DMS 273 (cell line): ENCODE measurements at regions not wholly inside any gene's neighbourhood (a gene's known extent, or its start where the extent isn't known, plus 50 kb on each side); places are given as distances from the start of the nearest gene placed in this dataset.
"Not testable (repeated sequence)": the region's sequence is repeated elsewhere in the genome, so short reads cannot be mapped to it uniquely, and the experiment has no call there.

Experiments
- DNase-seq: peaks from one replicate; lab custom pipeline; 2025; ENCODE audit not compliant: unreplicated experiment; lab: John Stamatoyannopoulos, UW

DNA sequence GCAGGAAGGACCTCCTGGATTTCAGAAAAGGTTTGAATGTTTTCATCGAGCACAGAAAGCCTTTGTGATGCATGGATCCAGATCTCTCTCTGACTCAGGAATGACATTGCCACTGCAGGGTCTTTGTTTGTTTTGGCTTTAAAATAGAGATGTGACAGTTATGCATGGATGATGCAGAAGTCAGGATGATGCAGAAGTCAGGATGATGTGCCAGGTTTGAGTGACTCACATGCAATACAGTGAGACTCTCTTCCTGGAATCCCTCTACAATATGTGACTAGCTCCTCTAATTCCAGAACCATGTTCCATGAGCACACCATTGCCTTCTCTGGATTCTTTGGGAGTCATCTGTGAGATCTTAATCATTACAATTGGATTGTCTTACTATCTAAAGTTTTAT lies 177.9 kb upstream of the RAB6C start:
- no peak for DNase-seq

DNA sequence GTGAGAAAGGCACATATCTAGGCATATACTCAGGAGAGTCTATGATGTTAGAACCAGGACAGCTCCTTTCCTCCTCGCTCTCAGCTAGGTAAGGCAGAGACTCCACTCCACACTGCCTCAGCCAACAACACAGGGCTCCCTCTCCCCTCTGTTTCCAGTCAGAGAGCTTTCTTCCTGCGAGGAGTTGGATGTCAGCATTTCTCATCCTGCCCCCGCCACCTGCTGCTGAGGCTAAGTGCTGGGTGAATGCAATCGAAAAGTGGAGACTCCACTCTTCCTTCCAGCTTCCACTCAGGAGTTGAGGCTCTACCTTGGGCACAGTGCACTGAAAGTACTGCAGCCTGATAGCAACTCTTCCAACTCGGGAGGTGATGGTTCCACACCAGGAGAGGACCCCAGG lies 177.2 kb upstream of the RAB6C start:
- DNase-seq = no peak

GRCh38 chr2:129803032-129803431 lies 176.4 kb upstream of the RAB6C start:
- peak; percentile 57 for DNase-seq

- no peak for DNase-seq
Measured at GRCh38 chr2:129803871-129804270, 175.6 kb upstream of the RAB6C start.

DNA sequence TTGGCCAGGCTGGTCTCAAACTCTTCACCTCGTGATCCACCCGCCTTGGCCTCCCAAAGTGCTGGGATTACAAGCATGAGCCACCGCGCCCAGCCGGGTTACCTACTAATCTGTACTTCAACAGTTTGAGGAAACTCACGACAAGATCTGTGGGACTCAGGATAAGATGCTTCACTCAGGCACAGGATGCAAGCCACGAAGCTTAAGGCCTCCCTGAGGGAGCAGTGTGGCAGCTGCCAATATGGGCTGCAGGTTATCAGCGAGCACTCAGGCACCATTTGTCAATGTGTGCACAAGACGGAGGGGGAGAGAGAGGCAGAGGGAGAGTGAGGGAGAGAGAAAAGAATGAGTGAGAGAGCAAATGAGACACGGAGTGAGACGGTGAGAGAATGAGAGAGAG lies 173.6 kb upstream of the RAB6C start:
- no peak for DNase-seq

- DNase-seq = no peak
Measured at GRCh38 chr2:129806317-129806716, 173.1 kb upstream of the RAB6C start.

DNA sequence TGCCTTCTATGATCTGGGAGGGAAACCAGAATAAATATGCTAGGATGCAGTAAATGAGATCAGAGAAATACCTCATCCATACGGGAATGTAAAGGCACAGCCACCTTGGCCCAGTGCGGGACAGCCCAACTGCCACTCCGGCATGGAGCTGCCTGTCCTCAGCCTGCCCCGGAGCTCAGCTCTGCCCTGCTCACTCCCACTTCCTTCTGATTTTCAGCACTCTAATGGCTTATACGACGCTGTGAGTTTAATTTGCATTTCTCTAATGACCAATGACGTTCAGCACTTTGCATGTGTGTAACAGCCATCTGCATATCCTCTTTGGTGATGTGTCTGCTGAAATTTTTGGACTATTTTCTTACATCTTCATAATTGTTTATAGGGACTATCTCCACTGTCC lies 172.5 kb upstream of the RAB6C start:
- no peak for DNase-seq

GRCh38 chr2:129807642-129808338 lies 171.7 kb upstream of the RAB6C start:
- DNase-seq = not testable (repeated sequence)

GRCh38 chr2:129810521-129810920 lies 168.9 kb upstream of the RAB6C start:
- no peak for DNase-seq

DNA sequence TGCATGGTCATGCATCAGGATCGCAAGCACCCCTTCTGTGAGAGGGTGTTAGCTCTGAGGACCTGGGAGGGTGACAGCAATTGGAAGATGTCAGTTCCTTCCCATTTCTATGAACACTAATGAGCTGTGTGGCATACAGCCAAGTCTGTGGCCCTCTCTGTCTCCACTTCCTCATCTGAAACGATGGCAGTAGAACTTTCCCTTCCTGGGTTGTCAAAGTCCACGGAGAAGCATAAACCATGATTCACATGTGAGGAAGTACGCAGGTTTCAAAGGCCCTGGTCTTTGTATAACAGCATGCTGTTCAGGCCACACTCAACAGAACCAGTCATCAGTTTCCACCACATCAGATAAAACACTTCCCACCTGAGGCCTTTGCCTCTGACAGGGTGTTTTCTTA lies 167.4 kb upstream of the RAB6C start:
- DNase-seq = no peak

DNA sequence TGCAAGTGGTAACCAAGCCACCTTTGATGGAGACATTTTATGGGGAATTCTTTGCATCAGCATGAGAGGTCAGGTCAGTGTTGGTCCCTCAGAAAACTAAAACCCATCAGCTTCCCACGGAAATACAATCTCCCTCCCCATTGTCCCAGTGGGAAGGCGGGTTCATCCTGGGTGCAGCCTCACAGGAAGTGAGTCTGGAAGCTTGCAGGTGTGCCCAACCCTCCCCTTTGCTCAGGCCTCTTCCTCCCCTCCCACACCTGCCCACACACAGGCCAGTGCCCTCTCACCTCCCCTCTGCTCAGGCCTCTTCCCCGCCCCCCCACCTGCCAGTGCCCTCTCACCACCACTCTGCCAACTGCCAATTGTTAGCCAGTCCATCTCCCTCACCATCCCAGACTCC lies 166.8 kb upstream of the RAB6C start:
- DNase-seq = no peak

DNA sequence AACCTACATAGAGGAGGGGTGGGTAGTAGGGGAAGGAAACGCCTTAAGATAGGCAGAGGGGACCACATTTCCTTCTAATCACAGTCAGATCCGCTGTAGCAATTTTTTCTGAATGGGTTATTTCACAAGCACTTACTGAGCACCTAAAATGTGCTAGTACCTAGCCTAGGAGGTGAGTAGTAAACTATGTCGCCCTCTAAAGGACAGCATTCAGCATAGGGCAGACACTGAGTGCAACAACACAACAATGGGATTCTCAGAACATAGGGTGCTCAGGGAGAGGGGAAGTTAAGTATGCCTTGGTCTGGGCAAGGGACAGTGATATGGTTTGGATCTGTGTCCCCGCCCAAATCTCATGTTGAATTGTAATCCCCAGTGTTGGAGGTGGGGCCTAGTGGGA lies 166.1 kb upstream of the RAB6C start:
- peak; percentile 9 for DNase-seq

GRCh38 chr2:129816813-129817574 lies 162.5 kb upstream of the RAB6C start:
- DNase-seq = no peak

DNA sequence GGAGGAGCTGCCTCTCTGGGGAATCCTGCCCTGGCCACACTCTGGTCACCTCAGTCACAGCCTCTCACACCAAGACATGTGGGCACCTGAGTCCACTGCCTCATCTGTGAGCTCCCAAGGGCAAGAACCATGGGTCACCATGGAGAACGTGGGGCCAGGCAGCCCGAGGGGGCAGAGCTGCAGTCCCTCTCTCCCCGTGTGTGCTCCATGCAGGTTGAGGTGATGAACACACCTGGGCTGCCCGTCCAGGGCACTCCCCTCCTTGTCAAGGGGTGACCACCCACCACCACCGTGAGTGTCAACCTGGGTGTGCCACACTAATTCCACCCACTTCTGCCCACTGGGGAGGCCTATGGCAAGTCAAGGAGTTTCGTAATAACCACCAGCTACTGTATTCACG lies 159.6 kb upstream of the RAB6C start:
- DNase-seq = no peak

GRCh38 chr2:129820908-129821307 lies 158.6 kb upstream of the RAB6C start:
- DNase-seq = no peak

DNA sequence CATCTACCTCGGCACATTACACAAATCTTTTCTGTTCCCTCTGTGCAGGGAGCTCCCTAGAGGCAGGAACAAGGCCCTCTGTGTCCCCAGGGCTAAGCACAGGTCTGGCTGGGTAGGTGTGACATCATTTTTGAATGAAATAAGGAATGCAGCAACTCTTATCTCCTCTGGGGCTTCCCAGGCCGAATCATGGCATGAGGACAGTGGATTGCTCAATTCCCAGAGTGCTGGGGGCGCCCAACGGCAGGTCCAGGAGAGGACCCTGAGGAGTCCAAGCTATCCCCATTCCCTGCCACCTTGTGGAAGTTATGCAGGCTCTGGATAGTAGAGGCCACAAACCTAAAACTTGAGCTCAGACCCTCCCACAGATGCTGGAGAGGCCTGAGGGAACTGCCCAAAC lies 158.0 kb upstream of the RAB6C start:
- no peak for DNase-seq

GRCh38 chr2:129823044-129823443 lies 156.4 kb upstream of the RAB6C start:
- DNase-seq = no peak

GRCh38 chr2:129827311-129828090 lies 152.0 kb upstream of the RAB6C start:
- DNase-seq = no peak

GRCh38 chr2:129828792-129829191 lies 150.7 kb upstream of the RAB6C start:
- DNase-seq = no peak

GRCh38 chr2:129829588-129829987 lies 149.9 kb upstream of the RAB6C start:
- no peak for DNase-seq

- no peak for DNase-seq
Measured at GRCh38 chr2:129831018-129831417, 148.4 kb upstream of the RAB6C start.

DNA sequence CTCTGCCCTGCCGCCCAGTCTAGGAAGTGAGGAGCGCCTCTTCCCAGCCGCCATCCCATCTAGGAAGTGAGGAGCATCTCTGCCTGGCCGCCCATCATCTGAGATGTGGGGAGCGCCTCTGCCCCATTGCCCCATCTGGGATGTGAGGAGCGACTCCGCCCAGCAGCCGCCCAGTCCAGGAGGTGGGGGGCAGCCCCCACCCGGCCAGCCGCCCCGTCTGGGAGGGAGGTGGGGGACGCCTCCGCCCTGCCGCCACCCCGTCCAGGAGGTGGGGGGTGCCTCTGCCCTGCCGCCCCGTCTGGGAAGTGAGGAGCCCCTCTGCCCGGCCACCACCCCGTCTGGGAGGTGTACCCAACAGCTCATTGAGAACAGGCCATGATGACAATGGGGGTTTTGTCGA lies 146.0 kb upstream of the RAB6C start:
- not testable (repeated sequence) for DNase-seq
